ENCODE measurements at regions not wholly inside any gene's neighbourhood (a gene's known extent, or its start where the extent isn't known, plus 50 kb on each side); places are given as distances from the start of the nearest gene placed in this dataset.
"Not testable (repeated sequence)": the region's sequence is repeated elsewhere in the genome, so short reads cannot be mapped to it uniquely, and the experiment has no call there.

DNA sequence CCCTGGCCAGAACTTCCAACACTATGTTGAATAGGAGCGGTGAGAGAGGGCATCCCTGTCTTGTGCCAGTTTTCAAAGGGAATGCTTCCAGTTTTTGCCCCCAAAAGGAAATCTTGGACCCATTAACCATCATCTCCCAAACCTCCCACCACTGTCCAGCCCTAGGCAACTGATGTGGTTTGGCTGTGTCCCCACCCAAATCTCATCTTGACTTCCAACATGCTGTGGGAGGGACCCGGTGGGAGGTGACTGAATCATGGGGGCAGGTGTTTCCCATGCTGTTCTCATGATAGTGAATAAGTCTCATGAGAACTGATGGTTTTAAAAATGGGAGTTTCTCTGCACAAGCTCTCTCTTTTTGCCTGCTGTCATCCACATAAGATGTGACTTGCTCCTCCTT, 119.1 kb upstream of the RMDN2 start:
- DNase-seq (ENCODE audit: low read depth in 2 of 3, low spot score in 1 of 3), result not testable (repeated sequence)

DNA sequence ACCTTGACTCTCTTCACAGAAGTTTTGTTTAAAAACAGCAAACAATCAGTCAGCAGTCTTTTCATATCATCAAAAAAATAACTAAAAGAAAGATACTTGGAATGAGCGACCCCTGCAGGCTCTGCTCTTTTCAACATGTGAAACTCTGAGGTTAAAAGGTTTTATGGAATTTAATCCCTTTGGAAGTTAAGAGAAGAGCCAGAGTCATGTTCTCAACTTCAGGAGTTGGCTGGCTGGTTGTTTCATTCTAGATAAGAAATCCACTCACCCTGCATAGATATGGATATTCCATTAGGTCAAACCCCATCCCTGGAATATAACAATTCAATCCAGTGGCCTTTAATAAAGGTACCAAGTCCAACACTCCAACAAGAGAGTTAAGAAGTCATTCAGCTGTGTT, 115.6 kb upstream of the RMDN2 start:
- no peak for DNase-seq (ENCODE audit: low read depth in 2 of 3, low spot score in 1 of 3)

DNA sequence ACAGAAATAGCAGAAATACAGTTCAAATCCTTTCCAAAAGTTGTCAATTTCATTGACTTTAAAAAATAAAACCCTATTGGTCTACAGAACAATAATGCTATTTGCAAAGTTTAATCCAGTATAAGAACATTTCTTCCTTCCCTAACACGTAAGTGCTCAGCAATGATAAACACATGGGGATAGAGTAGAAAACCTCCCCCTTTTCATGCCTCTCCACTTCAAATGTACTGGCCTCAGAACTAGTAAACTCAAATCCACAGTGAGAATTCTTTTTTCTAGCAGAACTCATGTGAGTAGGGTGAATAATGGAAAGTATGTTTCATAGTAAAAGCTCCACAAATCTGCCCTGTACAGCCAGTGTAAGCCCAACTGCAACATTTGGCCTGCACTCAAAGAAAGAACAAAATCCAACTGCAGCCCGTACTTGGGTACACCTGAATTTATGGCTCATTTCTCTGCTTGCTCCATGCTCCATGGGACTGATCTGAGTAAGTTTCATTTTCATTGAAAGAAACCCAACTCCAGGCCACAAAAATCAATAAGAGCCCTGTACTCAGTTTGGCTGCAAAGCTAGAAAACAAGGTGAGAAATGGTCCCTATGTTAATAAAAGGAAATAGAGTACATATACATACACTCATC, 115.0 kb upstream of the RMDN2 start:
- DNase-seq (ENCODE audit: low read depth in 2 of 3, low spot score in 1 of 3), result no peak

DNA sequence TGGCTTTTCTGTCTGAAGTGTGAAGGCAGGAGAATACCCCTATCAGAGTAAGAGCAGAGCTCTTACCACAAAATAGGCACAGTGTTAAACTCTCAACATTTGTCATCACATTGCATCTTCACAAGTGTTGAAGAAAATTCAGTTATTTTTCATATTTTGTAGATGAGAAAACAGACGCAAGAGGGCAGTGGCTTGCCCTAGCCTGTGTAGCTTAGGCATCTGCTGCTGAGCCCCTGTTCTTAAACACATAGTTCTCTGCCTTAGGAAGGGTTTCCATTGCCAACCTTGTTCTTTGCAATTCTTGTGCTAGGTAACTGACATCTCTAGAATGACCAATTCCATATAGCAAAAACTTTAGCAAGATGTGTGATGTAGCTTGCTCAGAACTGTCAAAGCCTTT, 112.7 kb upstream of the RMDN2 start:
- no peak for DNase-seq (ENCODE audit: low read depth in 2 of 3, low spot score in 1 of 3)

DNA sequence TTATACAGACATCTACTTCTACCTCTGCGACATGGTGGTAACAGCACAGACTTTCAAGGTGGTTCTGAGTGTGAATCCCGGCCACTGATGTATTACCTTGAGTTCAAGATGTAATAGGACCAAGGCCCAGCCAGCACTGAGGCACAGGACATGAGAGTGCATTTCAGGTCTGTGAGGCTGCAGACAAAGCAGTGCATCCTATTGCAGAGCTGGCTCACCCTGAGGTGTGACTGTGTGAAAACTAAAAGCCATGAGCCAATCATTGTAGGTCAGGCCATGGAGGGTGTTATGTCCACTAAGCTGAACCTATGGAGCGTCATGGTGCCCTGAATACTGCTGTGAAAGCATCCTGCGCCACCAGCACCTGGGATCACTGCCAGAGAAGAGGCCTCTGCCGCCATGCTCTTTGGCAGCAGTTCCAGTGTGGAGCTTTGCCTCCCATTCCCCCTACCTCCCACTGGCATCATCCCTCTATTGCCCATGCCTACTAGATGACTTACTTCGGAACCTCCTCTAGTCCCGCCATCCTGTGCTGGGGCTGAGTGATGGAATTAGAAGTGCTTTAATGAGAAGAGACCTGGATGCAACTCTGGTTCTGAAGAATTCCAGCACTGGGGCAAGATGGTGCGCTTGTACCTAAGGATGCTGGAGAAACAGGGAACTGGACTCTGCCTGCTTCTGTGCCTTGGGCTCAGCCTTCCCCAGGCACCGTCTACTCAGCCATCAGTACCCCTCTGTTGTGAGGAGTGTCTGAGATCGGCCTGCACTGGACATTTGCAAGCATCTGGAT, 112.0 kb upstream of the RMDN2 start:
- DNase-seq (ENCODE audit: low read depth in 2 of 3, low spot score in 1 of 3), result no peak

DNA sequence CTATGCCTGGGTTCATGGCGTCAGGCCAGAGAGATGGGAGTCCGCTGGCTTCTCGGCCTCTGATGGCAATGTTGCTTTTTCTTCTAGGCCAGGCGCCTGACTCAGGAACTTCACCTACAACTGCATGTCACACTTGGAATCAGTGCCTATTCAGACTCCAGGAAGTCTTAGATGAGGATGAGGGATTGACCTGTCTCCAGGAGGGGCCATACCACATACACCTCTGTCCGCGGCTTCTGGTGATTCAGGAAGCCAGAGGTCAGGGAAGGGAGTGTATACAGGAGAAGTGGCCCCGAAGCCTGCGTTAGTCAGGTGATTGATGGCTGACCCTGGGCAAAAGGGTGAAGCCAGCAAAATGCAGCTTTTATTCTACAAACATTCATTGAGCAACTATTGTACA, 109.1 kb upstream of the RMDN2 start:
- DNase-seq (ENCODE audit: low read depth in 2 of 3, low spot score in 1 of 3), result no peak

DNA sequence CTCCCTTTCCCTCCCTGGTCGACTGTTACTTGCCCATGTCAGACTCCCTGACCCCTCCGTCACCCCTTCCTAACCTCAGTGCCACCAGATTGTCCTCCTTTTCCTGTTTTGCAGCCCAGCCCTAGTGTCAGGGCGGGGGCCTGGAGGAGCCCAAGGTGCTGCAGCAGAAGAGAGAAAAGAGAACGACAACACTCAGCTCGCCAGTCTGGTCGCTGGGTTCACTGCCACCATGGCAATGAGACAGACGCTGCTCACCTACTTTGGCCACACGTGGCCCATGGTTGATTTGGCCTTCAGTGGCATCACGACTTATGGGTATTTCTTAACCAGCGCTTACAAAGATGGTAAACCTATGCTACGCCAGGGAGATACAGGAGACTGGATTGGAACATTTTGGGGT, 108.4 kb upstream of the RMDN2 start:
- DNase-seq (ENCODE audit: low read depth in 2 of 3, low spot score in 1 of 3), result no peak

DNA sequence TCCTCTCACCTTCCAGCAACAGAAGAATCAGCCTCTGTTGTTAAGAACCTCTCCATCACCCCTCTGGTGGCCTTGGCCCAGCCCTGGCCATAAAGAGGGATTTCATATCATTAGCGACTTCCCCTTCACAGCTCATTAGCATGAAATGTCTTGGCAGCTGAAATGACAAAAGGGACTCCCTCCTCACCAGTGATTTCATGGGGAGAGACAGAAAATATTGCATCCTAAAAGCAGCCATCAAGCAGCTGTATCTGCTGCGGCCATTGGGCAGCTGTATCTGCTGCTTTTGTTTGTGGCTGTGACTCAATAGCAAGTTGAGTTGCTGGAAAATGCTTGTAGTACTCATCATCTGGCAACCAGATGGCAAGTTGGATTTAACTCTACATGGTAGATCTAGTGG, 105.9 kb upstream of the RMDN2 start:
- DNase-seq (ENCODE audit: low read depth in 2 of 3, low spot score in 1 of 3), result no peak

DNA sequence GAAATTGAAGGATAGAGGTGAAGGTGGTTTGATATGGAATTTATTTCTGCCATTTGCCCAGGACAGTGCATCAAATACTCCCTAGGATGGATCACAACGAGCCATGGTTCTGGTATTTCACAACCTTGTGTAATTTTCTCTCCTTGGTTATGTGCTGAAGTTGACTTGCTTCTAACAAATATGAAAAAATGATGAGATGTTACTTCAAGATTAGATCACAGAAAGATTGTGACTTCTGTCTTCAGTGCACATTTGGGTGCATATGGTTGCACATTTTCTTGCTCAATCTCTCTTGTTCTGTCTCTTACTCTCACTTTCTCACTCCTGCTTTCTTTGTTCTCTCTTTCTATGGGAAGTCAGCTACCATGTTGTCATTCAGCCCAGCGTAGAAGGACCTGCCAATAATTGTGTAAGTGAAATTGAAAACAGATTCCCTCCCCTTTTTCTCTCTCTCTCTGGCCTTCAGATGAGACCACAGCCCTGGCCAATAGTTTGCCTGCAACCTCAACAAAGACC, 104.6 kb upstream of the RMDN2 start:
- no peak for DNase-seq (ENCODE audit: low read depth in 2 of 3, low spot score in 1 of 3)

DNA sequence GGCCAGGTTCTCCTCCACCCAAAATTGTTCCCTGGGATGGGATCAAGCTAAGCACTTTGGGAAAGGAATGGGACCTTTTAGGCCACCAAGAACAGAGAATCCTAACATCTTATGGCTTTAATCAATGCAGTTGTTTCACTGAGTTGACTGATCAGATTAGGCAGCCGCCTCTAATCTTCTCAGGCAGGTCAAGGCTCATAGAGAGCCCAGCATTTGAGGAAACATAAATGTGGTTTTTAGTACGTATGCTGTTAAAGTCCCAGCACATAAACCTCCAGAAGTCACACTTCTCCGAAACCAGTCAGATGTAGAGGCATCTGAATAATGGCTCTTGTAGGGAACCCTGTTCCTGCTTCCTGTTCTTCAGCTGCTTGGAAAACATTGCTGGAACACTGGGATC, 99.5 kb upstream of the RMDN2 start:
- no peak for DNase-seq (ENCODE audit: low read depth in 2 of 3, low spot score in 1 of 3)

DNA sequence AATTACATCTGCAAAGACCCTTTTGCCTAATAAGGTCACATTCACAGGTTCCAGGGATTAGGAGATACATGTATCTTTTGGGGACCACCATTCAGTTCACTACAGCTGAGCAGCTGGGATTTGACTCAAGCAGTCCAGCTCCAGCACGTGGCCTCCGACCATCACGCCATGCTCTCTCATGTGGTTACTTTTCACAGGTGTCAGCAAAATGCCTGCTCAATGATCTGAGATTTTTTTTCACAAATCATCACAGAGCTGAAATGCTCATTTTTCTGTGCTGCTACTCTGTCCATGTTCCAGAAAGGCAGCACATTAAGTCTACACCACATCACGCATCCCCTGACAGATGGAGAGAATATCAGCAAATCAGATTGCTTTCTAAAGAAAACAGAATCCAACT, 98.5 kb upstream of the RMDN2 start:
- DNase-seq (ENCODE audit: low read depth in 2 of 3, low spot score in 1 of 3), result no peak

DNA sequence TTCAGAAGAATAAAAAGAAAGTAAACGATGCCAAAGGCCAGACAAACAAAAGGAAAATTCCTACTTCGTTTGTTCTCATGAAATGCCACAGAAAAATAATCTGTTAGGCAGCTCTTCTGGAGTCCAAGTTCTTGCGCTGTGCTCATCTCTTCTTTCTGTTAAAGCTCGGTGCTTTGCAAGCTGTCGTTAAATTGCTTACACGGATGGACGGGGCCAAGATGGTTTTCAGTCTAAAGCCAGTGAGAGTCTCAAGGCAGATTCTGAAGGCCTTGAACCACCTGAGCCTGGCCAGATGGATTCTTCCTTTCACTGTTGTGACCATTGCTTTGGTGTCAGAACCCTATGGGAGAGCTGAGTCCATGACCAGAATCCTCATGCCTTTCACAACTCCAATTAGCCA, 97.6 kb upstream of the RMDN2 start:
- no peak for DNase-seq (ENCODE audit: low read depth in 2 of 3, low spot score in 1 of 3)

DNA sequence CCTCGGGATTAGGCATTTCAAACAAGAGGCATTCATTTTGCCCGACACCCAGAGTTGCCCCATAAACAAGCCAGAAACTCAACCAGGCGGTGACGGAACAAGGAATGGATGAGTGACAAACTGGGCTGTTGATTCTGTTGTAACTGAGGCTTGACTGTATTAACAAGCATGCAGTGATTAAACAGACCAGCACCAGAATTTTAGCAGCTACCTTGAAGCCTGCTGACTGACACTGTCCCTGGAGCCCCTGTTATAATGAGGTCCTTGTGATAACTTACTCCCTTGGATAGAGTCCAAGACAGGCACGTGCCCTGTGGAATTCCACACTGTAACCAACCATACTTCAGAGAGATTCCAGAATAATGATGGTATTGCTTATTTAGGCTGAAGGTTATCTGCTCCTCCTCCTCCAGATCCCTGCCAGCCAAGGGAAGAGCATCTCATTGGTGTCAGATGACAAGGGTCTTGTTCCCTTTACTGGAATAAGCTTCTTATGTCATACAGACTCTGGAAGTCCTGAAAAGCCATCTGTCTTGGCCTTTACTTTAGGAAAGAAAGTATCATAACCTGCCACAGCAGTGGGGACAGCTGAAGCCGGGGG, 97.1 kb upstream of the RMDN2 start:
- no peak for DNase-seq (ENCODE audit: low read depth in 2 of 3, low spot score in 1 of 3)

DNA sequence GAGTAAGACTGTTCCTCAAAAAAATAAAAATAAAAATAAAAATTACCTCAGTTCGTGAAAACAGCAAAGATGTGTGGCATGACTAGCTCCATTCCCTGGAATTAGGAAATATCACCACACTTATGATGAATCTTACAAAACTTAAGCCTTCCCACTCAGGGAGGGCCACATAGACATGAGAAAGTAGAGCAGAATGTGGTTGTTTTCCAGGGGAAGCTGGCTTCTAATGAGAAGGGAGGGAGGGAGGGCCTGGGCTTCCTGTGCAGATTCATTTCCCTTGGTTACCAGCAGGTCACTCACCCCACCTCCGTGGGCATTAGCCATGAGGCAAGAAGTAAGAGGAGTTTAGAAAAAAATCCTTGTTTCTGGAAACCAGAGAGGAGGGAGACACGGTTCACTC, 95.9 kb upstream of the RMDN2 start:
- no peak for DNase-seq (ENCODE audit: low read depth in 2 of 3, low spot score in 1 of 3)

DNA sequence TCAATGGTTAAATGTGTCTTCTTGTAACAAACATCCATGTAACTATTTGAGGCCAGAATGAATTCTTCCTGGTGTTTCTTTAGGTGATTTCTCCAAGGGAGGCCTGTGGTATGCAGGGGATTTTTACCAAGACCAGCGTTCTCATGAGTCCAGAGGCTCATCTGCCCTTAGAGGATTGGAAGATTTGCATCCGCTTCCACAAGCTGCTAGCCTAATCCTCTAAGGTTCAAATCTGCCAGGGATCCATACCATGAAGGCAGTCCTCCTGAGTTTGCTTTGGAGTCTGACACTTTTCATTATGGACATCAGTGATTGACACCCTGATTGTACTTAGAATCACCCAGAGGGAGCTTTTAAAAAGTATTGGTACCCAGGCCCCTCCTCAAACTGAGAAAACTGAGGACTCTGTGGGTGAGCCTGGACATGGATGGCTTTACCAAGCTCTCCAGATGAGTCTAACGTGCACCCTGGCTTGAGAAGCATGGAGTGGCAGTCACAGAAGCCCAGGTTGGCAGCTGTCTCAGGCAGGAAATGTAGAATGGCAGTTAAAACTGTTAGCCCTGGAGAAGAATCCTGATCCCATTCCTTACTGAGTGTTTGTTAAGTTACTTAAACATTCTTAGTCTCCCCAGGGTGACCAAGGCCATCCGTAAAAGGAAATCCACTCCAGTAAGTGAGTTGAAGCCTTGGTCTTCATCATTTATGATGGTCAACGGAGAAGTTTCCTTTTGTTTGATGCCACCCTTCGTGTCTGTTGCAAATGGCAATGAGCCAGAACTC, 95.3 kb upstream of the RMDN2 start:
- no peak for DNase-seq (ENCODE audit: low read depth in 2 of 3, low spot score in 1 of 3)

DNA sequence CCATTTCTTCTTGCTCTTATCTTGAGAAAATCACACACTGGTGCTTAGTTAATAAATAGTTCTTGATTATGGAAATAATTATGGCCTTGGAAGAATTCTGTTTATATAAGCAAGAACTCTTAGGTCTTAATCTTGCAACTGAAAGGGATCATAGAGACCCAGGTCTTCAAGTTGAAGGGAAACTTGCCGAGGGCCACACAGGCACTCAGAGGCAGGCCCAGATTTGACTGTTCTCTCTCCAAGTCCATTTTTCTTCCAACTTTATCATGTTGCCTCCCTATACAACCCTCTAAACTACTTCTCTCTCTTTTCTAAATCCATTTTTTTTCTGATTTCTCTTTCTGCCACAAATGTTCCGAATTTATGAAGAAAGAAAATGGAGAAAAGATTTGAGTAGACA, 94.5 kb upstream of the RMDN2 start:
- no peak for DNase-seq (ENCODE audit: low read depth in 2 of 3, low spot score in 1 of 3)

DNA sequence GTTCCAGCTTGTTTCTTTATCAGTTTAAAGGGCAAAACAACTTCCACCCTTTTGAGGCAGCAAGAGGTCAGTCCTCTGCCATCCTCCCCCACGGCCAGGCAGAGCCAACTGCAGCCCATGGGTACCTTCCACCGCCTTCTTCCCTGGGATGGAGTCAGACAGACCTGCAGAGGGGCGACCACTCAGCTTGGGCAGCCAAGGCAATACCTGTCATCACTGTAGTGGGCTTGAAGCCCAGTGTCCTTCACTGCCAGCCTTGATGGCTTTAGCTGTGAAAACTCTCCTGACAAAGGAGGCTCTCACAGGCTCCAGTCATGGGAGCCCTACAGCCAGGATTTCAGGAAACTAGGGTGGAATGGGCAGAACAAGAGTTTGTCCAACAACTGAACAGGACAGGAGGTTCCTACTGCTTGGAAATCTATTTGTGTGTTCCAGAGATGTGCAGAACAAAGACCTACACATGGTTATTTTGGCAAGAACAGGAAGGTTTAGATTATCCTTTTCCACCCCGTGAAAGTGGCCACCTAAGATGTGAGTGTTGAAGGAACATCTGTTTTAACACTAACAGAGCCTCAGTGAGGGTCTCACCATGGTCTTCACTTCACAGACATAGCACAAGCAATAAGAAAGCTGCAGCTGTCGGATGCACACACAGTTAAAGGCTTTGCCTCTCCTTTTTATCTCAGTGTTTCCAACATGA, 93.9 kb upstream of the RMDN2 start:
- DNase-seq (ENCODE audit: low read depth in 2 of 3, low spot score in 1 of 3), result no peak

DNA sequence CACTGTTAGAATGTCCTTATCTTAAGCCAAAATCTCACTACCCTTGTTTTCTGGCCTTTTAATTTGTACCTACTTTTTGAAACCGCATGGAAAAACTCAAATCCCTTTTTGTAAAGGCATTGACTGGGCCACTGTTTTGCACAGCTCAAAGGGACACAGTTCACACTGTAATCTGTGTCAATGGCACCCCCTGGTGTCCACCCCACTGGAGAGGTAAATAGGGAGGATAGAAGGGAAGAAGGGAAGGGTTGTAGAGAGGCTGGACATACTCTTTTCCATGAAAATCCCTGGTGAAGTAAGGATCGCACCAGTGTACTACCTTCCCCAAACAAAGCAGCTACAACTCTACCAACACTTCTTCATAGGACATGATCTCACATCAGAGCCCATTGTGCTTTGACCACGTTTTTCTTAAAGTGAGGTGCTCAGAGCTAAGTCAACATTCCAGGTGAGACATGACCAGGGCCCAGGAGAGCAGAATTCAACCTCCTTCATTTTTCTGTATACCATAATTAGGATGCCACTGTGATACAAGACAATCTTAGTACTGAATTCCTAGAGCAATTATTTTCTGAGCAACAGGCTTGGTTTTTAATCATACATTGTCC, 92.4 kb upstream of the RMDN2 start:
- peak; percentile 58 to 85 (median 74) for DNase-seq (ENCODE audit: low read depth in 2 of 3, low spot score in 1 of 3)

DNA sequence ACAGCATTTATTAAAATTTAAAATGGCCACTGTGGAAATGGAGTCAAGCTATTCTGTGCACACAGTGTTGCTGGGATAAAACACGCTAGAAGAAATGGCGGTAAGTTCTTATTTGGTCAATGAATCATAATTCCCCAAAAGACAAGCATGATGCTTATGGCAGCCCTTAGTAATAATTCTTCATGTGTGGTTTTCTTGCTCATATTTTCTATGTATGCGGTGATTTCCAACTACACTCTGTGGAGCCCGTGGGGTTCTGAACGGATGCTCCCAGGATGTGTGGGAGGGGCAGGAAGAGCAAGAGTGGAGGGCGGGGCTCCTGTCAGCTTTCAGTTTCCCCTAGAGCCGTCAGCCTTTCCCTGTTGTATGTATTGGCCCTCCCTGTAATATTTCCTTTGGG, 91.7 kb upstream of the RMDN2 start:
- peak in 2 of 3 donors; percentile 27 to 57 for DNase-seq (ENCODE audit: low read depth in 2 of 3, low spot score in 1 of 3)

DNA sequence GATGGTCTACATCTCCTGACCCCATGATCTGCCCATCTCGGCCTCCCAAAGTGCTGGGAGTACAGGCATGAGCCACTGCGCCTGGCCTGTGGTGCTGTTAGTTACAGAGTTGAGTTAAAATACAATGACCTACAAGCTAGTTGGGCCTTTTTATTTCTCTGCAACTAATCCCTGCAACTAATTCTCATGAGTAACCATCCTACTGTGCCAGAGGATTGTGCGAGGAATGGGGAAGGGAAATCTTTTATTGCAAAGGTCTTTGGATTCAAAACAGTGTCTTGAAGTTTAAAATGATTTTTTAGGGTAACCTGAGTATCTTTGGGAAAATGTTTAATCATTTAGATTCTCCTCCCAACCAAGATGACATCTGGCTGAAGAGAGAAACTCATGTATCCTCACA, 88.8 kb upstream of the RMDN2 start:
- DNase-seq (ENCODE audit: low read depth in 2 of 3, low spot score in 1 of 3), result no peak

DNA sequence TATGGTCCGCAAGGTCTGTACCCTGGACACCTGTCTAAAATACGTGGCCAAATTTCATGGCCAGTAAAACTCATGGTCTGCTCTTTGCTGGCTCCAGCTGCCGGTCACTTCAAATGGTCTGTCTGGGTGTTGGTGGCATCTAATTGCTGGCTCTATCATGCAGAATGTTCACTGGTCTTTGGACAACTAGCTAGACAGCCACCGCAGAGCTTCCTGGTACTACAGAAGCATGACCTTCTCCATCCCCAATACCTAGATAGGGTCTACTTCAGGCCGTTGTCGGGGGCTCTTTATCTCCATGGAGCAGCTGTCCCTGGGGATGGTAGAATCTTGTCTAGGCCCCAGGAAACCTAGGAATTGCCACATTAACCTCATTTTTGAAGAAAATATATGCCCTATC, 88.4 kb upstream of the RMDN2 start:
- DNase-seq (ENCODE audit: low read depth in 2 of 3, low spot score in 1 of 3), result no peak

All from stimulated activated CD4-positive, alpha-beta T cell treated with anti-CD3 and anti-CD28 coated beads, Interleukin-12 subunit alpha, Interleukin-12 subunit beta, amount 100 ng/mL, for 48 hours (primary cell).